Astrocyte of the spinal cord (primary cell): ENCODE measurements at regions not wholly inside any gene's neighbourhood (a gene's known extent, or its start where the extent isn't known, plus 50 kb on each side); places are given as distances from the start of the nearest gene placed in this dataset.

Source experiments
- DNase-seq: peaks from one replicate; pipeline ENCODE4 v3.0.0; 2011; ENCODE audit warnings: low read depth, low spot score
- H3K4me3 ChIP-seq: 2 replicates; pipeline ENCODE4 v1.5.1; 2011; ENCODE audit warnings: low read depth, mild to moderate bottlenecking, low read length, moderate library complexity
- in situ Hi-C: cut with HindIII; loops from 2 replicates; pipeline ENCODE4 v1.10.0; 2017; ENCODE audit warnings: low sequenced_read_pairs
- TF ChIP-seq, protein P1 (sequence below): IDR thresholded peaks from 2 replicates; pipeline ENCODE4 v1.5.1; 2012; ENCODE audit warnings: low read depth, mild to moderate bottlenecking, low read length, inconsistent platforms

- no peak for DNase-seq
- no peak overlapping the region for H3K4me3 ChIP-seq
- TF ChIP-seq, protein P1, sequence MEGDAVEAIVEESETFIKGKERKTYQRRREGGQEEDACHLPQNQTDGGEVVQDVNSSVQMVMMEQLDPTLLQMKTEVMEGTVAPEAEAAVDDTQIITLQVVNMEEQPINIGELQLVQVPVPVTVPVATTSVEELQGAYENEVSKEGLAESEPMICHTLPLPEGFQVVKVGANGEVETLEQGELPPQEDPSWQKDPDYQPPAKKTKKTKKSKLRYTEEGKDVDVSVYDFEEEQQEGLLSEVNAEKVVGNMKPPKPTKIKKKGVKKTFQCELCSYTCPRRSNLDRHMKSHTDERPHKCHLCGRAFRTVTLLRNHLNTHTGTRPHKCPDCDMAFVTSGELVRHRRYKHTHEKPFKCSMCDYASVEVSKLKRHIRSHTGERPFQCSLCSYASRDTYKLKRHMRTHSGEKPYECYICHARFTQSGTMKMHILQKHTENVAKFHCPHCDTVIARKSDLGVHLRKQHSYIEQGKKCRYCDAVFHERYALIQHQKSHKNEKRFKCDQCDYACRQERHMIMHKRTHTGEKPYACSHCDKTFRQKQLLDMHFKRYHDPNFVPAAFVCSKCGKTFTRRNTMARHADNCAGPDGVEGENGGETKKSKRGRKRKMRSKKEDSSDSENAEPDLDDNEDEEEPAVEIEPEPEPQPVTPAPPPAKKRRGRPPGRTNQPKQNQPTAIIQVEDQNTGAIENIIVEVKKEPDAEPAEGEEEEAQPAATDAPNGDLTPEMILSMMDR: no peak
- in situ Hi-C loops: no loop called here
These were observed 480.2 kb upstream of the ATP2B1 start for GRCh38 chr12:90188857-90189256.

- no peak for DNase-seq
- TF ChIP-seq, protein P1: no peak
These were observed 474.6 kb upstream of the ATP2B1 start for GRCh38 chr12:90183201-90183600.

GRCh38 chr12:90181216-90181615, 472.6 kb upstream of the ATP2B1 start:
- H3K4me3 ChIP-seq: no peak overlapping the region
- in situ Hi-C loops: no loop called here
- TF ChIP-seq, protein P1: no peak
- no peak for DNase-seq

More at GRCh38 chr12:90183201-90183600, 474.6 kb upstream of the ATP2B1 start:
- in situ Hi-C loops: no loop called here
- H3K4me3 ChIP-seq: no peak overlapping the region

- no peak for DNase-seq
- no peak overlapping the region for H3K4me3 ChIP-seq
- in situ Hi-C loops: no loop called here
- TF ChIP-seq, protein P1: no peak
These were observed 466.3 kb upstream of the ATP2B1 start for GRCh38 chr12:90174956-90175355.

DNA sequence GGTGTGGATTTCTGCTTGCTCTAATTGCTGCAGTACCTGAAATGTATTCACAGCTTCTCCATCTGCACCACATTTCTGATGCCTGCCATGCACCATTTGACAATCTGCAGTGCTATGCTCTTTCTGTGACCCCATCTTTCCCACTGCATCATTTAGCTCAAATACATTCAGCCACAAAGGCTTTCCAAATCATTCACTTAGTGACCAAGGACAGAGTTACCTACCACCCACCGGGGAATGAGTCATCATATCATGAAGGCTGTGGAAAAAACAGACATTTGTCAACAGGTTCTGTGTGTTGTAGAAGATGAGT, 465.5 kb upstream of the ATP2B1 start:
- in situ Hi-C loops: no loop called here
- TF ChIP-seq, protein P1: no peak
- peak; percentile 46 for DNase-seq
- H3K4me3 ChIP-seq: no peak overlapping the region

DNA sequence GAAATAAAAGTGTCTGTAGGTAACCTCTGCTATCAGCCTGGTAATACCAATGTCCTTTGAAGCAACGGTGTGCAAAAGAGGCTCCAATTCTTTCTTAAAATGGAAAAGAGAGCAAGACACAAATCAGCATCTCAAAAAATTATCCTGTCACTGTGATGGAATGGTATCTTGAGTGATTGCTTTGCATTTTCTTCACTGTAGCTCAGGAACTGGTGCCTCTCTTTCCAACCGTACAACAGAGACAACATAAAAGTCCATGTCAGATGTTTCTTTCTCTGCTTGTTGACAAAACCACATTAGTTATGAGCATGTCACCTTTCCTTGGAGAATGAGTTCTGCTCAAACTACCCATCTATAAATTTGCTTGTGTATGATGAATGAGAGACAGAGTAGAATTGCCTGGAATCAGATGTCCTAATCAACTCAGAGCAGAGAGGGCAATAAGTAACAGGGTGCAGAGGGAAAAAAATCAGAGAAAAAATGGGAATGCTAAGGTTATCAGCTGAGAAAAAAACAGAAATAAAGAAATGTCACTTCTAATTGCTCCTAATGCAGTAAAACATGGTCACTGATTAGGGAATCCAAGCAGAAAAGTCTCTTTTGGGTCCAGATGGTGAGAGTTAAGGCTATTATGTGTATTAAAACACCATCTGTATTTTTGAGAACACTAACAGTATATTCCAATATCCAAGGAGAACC, 465.0 kb upstream of the ATP2B1 start:
- TF ChIP-seq, protein P1: no peak
- in situ Hi-C loops: no loop called here
- no peak overlapping the region for H3K4me3 ChIP-seq
- no peak for DNase-seq
